ENCODE measurements at regions not wholly inside any gene's neighbourhood (a gene's known extent, or its start where the extent isn't known, plus 50 kb on each side); places are given as distances from the start of the nearest gene placed in this dataset.
"Not testable (repeated sequence)": the region's sequence is repeated elsewhere in the genome, so short reads cannot be mapped to it uniquely, and the experiment has no call there.

DNA sequence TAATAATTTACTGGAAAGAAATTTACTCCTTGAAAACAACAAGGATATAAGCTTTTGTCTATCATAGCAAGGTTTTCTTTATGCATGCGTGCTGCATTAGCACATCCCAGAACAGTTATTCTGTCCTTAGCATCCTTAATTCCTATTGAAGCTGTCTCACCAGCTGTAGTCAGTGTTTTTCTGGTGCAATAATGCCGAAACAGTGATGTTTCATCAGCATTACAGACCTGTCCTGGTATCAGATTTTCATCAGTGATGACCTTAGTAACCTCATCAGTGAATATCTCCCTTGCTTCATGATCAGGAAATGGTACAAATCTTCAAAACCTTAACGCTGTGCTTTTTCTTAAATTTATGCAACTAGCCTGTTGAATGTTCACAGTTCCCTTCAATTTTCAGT lies 264.7 kb upstream of the STARD13 start:
- no peak for DNase-seq (ENCODE audit: low spot score)

DNA sequence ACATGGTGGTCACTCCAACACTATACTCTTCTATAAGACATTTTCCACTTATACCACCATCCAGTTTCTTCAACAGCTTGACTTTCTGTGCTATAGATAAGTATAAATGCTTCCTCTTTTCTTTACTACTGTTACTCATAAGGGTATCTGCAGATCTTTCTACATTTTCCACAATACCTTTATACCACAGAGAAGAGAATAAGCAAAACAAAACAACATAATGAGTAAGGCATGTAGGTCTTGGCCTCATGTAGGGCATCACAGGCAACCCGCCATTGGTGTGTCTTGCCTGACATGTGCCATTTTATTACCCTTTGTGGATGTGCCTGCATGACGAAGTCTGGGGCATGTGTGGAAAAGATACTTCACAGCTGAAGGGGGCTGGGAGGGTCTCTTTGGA lies 265.3 kb upstream of the STARD13 start:
- no peak for DNase-seq (ENCODE audit: low spot score)

DNA sequence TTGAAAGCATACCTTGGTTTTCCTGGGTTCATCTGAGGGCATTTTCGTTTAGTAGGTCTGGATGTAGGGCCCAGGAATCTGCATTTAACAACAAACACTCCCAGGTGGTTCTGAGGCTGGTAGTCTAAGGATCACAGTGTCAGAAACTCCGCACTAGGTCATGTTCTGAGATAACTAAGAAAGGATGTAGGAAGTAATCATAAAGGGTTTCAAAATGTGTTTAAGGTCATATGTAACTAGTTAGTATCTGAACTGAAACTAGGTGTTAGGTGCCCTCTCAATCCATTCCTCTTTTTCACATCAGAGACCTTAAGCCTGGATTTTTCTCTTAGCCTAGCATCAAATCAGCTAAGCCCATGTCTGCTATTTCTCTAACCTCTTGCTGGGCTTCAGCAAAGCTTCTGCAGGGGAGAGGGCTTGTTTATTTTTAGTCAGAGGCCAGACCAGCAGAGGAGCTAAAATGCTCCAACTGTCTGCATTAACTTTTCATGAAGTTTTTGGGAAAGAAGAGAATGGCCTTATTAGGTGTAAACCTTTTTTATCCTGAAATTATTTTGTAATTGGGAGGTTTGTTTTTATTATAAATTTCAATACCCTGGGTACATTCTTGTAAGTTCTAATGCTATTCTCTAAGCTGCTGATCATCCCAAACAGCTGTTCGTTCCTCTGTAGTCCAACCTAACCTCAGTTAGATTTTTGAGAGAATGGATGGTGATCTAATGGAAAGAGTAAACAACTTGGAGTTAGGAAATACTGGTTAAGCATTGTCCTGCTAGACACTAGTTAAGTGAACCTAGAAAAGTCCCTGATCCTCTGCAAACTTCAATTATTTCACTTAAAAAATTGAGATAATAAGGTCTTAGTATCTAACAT lies 262.8 kb upstream of the RFC3 start:
- DNase-seq (ENCODE audit: low spot score), result no peak

DNA sequence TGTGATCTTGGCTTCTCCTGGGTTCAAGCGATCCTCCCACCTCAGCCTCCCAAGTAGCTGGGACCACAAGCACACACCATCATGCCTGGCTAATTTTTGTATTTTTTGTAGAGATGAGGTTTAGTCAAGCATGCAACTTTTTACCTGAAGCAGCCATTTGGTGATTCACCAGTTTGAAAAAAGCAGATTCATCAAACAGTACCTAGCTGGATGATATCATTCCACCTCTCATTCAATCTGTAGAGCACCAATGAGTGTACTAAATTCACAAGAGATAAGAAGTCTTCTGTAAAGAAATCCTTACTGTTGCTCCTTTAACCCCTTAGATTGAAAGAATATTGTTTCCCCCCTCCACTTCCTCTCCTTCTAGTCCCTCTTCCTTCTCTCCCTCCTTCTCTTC lies 261.1 kb upstream of the RFC3 start:
- DNase-seq (ENCODE audit: low spot score), result no peak

DNA sequence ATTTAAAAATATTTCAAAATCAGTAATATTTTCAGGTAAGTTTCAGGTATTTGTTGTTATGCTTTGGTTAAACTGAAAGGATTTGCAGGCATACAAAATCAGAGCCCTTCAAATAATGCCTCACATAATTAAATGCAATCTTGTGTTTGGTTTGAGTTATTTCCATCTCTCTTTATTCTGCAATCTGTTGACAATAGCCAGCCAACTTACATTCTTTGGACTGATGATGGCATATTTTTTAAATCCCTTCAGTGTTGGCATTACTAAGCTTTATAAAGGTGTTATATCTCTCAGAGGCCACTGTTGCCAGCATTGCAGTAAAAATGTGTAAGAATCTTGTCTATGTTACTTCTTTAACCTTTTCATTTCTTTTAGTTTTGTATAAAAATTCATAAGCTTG lies 257.2 kb upstream of the RFC3 start:
- no peak for DNase-seq (ENCODE audit: low spot score)

DNA sequence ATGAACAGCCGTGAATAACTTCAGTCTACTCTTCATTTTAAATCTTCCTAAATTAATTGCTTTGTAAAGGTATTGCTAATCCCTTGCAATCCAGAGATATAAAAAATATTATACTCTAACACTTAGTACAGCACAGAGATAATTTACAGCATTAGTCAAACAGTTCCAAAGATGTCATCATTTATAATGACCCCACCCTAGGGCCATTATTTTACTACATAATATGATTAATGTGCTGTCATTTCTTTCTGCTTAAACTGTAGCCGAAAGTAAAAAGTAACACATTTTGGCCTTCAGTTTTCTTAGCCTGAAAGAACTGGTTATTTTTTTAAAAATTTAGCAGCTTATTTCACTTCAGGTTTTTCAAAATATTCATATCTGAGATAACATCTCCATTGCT lies 256.3 kb upstream of the RFC3 start:
- no peak for DNase-seq (ENCODE audit: low spot score)

DNA sequence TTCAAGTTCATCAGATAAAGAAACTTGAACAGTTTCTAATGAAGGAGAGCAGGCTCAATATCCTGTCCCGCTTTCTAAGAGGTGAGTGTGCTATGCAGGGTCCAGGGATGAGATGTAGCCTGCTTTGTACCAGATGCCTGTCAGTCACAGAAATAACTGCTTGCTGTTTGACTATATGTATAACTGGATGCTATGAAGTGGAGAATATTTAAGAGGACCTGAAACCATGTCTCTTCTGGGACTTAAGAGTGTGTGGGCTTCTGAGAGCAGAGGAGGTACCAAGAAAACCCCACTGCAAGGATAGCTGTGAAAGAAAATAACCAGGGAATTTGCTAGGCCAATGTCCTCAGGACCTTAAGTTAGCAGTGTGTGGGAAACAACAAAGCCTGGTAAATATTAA lies 246.3 kb upstream of the RFC3 start:
- DNase-seq (ENCODE audit: low spot score), result no peak

DNA sequence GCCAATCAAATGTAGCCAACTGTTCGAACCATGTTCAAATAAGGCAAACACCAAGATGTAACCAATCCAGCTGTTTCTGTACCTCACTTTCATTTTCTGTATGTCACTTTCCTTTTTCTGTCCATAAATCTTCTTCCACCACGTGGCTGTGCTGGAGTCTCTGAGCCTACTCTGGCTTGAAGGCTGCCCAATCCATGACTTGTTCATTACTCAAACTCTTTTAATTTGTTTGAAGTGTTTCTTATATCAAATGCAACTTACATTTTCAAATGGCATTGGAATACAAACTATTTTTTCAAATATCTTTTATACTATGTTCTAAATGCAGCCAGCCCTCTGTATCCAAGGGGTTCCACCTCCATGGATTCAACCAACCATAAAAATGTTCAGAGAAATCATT lies 245.6 kb upstream of the RFC3 start:
- DNase-seq (ENCODE audit: low spot score), result not testable (repeated sequence)

DNA sequence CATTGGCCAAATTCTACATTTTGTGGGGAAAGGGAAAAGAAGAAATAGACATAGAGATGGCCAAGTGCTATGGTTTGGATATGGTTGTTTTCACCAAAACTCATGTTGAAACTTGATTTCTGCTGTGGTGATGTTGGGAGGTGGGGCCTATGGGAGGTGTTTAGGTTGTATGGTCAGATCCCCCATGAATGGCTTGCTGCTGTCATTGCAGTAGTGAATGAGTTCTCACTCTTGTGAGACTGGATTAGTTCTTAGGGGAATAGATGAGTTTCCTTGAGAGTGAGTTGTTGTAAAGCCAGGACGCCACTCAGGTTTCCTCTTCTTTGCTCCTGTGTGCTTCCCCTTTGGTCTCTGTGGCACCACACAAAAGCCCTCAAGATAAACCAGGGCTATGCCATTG lies 242.6 kb upstream of the RFC3 start:
- DNase-seq (ENCODE audit: low spot score), result no peak

DNA sequence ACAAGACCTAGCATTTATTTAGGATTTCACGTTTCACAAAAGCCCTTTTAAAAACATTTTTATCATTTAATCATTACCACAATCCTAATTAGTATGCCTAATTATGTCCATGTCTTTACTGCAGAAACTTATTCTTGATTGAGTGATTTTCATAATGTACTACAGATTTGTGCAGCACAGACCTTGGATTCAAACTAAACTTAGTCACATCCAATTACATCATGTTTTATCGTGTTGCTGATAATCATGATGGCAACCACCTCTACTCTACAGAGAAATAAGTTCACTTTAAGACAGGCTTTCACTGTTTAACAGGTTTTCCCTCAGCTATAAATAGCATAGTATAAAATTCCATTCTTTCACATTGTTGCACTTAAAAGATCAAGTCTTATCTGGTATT lies 240.9 kb upstream of the RFC3 start:
- no peak for DNase-seq (ENCODE audit: low spot score)

DNA sequence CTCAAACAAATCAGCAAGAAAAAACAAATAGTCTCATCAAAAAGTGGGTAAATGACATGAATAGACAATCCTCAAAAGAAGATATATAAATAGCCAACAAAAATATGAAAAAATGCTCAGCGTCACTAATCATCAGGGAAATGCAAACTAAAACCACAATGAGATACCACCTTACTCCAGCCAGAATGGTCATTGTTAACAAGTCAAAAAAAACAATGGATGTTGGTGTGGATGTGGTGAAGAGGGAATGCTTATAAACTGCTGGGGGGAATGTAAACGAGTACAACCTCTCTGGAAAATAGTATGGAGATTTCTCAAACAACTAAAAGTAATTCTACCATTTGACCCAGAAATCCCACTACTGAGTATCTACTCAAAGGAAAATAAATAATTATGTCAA lies 239.2 kb upstream of the RFC3 start:
- no peak for DNase-seq (ENCODE audit: low spot score)

DNA sequence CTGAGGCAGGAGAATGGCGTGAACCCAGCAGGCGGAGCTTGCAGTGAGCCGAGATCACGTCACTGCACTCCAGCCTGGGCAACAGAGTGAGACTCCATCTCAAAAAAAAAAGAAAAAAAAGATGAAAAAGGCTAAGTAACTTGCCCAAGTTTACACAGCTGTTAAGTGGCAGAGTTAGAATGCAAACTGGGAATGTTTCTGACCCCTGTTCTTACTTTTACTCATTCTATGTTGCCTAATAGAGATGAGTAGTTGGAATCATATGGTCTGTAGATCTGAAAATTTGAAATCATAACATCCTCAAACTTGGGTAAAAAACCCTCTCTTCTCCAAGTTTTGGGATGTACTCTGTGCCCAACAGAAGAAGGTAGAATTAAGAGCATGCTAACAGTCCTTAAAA lies 235.8 kb upstream of the RFC3 start:
- no peak for DNase-seq (ENCODE audit: low spot score)

DNA sequence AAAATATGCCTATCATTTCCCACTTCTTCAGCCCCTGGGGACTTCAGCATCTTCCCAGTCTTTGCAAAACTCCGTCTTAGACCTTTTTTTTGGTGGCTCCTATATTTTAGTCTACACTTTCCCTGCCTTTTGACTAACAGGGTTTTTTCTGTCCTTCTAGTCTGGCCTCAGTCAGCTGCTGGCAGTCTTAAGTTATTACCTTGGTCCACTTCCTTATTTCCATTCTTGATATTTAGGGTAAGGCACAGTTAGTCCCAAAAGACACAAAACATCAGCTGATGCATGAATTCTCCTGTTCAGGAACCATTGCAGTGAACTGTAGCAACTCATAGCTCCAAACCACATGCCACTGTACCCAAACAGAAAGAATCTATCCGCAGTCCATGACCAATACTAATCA lies 234.6 kb upstream of the RFC3 start:
- no peak for DNase-seq (ENCODE audit: low spot score)

DNA sequence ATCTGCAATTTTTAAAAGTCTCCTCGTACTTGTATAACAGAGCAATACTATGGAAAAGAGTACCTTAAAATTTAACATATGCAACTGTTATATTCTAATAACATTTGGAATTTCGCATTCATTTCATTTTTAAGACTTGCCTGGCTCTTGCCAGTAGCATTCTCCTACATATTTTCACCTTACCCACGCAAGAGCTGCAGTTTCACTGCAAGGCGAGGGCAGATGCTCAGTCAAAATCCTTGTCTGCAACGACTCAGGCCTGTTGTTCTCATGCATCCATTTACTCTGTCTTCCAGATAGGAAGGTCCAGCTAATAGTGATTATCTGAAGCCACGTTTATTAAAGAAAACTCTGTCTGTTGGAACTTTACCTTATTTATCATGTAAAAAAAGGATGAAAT lies 227.0 kb upstream of the RFC3 start:
- no peak for DNase-seq (ENCODE audit: low spot score)

DNA sequence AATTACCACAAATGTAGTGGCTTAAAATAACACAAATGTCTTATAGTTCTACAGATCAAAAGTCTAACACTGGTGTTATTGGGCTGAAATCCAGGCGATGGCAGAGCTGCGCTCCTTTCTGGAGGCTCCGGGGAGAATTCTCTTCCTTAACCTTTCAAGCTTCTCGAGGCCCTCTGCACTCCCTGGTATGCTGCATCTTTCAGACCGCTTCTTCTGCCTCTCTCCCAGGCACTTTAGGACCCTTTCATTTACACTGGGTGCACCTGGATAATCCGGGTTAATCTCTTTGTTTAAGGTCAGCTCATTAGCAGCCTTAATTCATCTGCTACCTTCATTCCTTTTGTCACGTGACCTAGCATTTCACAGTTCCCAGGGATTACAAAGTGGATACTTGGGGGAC lies 211.3 kb upstream of the RFC3 start:
- no peak for DNase-seq (ENCODE audit: low spot score)

DNA sequence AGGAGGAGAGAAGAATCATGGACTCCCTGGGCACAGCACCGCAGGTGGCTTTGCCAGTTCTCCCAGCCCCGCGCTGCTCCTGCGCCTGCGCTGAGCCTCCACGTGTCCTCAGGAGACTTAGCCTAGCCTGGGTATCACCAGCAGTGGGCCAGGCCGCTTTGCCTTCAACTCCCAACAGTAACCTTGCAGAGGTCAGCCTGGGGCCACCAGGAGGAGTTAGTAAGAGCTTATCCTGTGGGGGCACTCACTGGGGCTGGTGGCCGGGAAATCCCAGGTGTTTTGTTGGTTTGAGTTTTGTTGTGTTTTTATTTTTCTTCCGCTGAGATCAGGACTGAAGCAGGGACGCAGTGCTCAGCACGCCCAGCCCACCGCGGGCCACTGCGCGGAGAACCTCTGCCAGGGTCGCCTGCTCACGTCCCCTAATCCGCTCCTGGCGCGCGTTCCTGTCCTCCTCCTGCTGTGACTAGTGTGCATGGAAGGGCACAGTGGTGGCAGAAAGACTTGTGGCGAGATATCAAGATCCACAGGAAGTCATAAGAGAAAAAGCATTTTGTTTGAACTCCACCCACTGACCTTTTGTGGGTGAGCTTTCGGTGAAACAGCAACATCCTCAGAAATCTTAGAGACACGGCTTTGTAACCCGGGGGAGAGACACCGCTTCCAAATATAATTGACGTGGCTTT lies 207.4 kb upstream of the RFC3 start:
- DNase-seq (ENCODE audit: low spot score), result no peak

DNA sequence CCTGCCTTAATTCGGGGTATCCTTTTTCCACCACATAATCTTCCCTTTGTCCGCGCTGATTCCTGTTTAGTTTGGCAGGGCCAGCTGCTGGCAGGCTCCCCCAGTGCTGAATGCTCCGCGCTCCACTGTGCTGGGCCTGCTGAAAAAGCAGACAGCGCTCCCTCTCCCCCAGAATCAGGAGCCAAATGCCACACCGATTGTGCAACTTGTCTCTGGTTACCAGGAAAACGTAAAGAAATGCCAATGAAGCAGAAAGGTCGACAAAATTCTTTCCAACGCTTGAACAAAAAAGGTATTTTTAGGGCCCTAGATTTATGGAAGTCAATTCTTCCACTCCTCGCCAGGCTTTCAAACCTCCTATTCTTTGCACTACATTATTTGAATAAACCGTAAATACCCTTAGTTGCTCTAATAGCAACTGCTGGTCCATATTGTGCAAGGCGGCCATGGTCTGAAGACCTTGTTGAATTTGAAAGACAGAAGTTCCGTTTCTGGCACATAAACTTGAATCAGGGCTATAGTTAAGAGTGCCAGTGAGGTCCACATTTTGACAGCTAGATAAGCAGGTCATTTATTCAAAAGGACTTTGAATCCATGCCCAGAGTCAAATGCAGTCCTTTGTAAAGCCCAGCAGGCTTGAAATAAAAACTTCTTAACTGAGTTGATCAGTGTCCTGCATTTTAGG lies 206.7 kb upstream of the RFC3 start:
- no peak for DNase-seq (ENCODE audit: low spot score)

DNA sequence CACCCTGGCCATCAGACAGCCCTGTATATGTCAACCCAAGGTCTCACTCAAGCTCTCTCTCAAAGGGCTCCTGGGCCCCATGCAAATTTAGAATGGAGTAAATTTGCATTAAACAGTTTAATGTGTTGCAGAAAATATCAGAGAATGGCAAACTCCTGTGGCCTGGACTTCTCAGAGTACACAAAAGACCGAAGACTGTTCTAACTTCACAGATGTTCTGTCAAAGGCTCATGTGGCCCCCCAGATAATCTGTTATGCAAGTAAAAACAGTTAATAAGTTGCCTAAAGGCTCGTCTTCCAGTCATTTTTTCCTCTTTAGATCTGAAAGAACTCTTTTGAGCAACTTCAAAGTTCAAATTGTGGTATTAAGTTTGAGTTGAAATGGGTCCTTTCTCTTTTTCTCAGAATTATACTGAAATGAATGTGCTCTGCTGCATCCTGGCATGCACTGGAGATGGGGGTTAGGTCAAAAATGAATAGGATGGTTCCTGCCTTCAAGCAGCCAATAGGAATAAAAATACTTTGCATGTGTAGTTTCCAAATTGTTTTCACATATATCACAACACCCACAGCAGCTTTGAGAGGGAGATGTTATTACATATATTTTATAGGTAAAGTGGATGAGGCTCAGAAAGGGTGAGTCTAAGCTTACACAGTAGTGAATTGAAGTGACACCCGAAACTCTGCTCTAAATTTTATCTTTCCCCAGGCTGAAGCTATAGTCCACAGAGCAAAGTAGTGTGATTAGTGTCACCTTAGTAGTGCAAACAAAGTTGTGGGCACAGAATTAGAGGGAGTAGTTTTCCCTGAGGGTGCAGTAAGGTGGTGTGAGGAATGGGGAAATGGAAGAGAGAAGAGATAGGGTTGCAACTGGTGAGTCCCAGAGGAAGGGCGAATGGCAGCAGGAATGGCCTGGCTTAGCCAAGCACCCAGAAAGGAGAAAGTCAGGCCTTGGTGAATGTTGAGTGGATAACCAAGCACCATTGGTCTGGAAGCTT lies 205.0 kb upstream of the RFC3 start:
- DNase-seq (ENCODE audit: low spot score), result no peak

DNA sequence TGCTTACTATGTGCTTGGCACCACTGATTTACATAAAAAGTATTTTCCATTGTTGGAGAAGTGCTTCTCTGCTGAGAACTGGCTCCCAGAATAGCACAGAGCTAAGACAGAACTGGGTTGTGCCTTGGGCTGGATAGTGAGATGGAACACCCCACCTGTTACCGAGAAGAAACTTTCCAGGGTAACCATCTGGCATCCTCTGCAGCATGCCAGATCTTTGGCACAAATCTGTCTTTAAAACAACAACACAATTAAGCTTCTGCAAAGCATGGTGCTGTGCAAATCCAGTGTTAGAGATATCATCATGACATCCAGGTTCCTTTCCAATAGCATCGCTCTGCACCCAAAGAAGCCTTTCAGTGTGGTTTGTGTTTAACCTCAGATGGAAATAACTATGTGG lies 202.5 kb upstream of the RFC3 start:
- DNase-seq (ENCODE audit: low spot score), result peak; percentile 9

DNA sequence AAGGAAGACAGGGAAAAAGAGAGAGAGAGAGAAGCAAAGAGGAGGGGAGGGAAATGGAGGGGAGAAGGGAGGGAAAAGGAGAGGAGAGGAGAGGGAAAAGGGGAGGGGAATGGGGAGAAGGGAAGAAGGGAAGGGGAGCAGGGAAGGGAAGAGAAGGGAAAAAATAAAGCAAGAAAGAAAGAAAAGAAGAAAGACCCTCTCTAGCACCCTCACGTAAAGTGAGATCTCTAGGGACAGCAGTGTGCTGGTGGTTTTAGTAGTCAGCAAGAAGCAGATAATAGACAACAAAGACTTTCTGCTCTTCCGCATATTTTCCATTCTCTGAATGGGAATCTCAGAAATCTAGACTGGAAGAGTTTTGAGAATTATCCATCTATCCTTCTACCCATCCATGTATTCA lies 201.8 kb upstream of the RFC3 start:
- DNase-seq (ENCODE audit: low spot score), result no peak

DNA sequence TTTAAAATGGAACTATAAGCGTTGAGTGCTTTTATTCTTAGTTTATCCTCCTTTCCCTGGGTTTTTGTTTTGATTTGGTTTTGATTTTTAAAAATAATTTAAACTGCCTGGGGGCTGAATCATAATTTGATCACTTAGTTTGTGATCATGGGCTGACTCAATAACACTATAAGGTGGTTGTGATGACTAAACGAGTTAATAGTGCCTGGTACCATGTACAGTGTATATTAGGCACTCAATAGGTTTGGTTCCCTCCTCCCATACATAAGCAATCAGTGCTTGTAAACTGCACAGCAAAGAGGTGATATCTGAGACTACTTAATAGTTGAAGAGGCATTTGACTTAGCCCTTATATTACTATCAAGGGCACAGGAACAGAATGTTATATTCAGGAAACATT lies 200.9 kb upstream of the RFC3 start:
- no peak for DNase-seq (ENCODE audit: low spot score)

DNA sequence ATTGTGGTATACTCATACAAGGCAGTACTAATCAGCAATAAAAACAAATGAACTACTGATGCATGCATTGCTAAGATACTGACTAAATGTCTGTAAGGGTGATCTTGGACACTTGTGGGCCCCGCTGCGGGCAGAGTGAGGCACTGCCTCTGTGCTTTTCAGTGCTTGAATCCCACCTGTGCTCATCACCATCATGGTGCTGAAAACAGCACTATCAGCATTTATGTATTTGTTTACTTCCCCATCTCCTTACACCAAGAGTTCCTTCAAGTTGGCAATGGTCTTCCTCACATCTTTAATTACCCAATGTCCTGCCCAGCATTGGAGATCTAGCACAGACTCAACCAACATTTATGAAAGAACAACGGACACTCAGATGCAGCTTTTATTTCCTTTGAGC lies 193.7 kb upstream of the RFC3 start:
- DNase-seq (ENCODE audit: low spot score), result no peak
